Activated CD8-positive, alpha-beta memory T cell treated with anti-CD3 and anti-CD28 coated beads for 24 hours (primary cell): ENCODE measurements at regions not wholly inside any gene's neighbourhood (a gene's known extent, or its start where the extent isn't known, plus 50 kb on each side); places are given as distances from the start of the nearest gene placed in this dataset.

Experiments
- DNase-seq: peaks from one replicate; pipeline ENCODE4 v3.0.0-alpha.2; 2020

DNA sequence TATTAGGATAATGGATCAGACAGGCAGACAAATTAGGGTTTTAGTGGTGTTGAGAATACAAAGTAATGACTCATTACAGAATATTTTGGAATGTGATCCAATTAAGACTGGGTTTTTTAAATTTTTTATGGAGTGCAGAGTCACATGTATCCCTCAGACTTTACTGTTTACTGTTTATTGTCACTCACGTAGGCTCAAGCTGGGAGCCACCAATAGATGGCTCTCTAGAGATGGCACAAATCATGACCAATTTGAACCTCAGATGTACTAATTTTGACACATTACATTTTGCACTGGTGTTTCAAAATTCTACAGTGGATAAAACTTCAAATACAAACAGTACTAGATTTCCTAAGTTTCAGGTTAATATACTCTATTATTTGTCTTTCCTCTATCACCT, 53.6 kb upstream of the ANO3 start:
- no peak for DNase-seq
